IMR-90 (cell line): ENCODE measurements at regions not wholly inside any gene's neighbourhood (a gene's known extent, or its start where the extent isn't known, plus 50 kb on each side); places are given as distances from the start of the nearest gene placed in this dataset.

Experiments
- ATAC-seq: fragments of 200-7000 bp; cut with Tn5 transposase; 2 replicates; pipeline ENCODE4 v1.9.1; 2020; ENCODE audit warnings: low read depth, mild to moderate bottlenecking, moderate library complexity
- BruUV-seq: library from RNA; stranded (reverse); fragments of 400-500 nt; replicated peaks from 2 replicates; lab custom pipeline; 2021; lab: Mats Ljungman, UMichigan
- CTCF ChIA-PET: fragments of 300-600 bp; formaldehyde crosslinking; extraction: SDS; loops from one replicate; lab custom pipeline; 2021; ENCODE audit warnings: antibody characterized with exemption; lab: Yijun Ruan, JAX
- POLR2A ChIA-PET: fragments of 300-600 bp; sonication (Branson Sonifier 250); formaldehyde crosslinking; loops from one replicate; lab custom pipeline; 2022; ENCODE audit warnings: antibody characterized with exemption; ENCODE audit not compliant: unreplicated experiment; lab: Charles Lee
- DNase-seq: peaks from one replicate; pipeline ENCODE4 v3.0.0; 2013
- H2AFZ ChIP-seq: replicated peaks from 2 replicates; pipeline ENCODE3; 2013; ENCODE audit warnings: low read length, mild to moderate bottlenecking; ENCODE audit not compliant: poor library complexity
- H2AK5ac ChIP-seq: 2 replicates; pipeline ENCODE4 v1.6.1; 2013; ENCODE audit warnings: low read depth, low read length, inconsistent platforms
- H2AK9ac ChIP-seq: replicated peaks from 2 replicates; pipeline ENCODE3; 2013; ENCODE audit warnings: mild to moderate bottlenecking, low read depth, low read length, moderate library complexity; ENCODE audit not compliant: poor library complexity
- H2BK120ac ChIP-seq: 2 replicates; pipeline ENCODE4 v1.6.1; 2013; ENCODE audit warnings: low read depth, low read length, inconsistent platforms
- H2BK15ac ChIP-seq: 3 replicates; pipeline ENCODE4 v1.6.1; 2013; ENCODE audit warnings: low read depth, low read length, inconsistent platforms
- H2BK20ac ChIP-seq: 2 replicates; pipeline ENCODE4 v1.6.1; 2013; ENCODE audit warnings: low read depth, mild to moderate bottlenecking, inconsistent platforms, low read length, moderate library complexity
- H2BK5ac ChIP-seq: 2 replicates; pipeline ENCODE4 v1.6.1; 2013; ENCODE audit warnings: mild to moderate bottlenecking, low read depth, low read length, inconsistent platforms; ENCODE audit not compliant: poor library complexity, severe bottlenecking
- H3K14ac ChIP-seq: replicated peaks from 2 replicates; pipeline ENCODE4 v1.6.1; 2013; ENCODE audit warnings: low read depth, low read length, inconsistent platforms
- H3K18ac ChIP-seq: 2 replicates; pipeline ENCODE4 v1.6.1; 2013; ENCODE audit warnings: low read depth, low read length, control low read depth
- H3K23ac ChIP-seq: 2 replicates; pipeline ENCODE4 v1.6.1; 2013; ENCODE audit warnings: low read depth, low read length, inconsistent platforms
- H3K27ac ChIP-seq: 2 replicates; pipeline ENCODE4 v1.5.1; 2013; ENCODE audit warnings: mild to moderate bottlenecking, control low read depth, low read length; ENCODE audit not compliant: insufficient read depth
- H3K27me3 ChIP-seq: 2 replicates; pipeline ENCODE4 v1.6.1; 2013; ENCODE audit warnings: low read length; ENCODE audit not compliant: control insufficient read depth, insufficient read depth
- H3K36me3 ChIP-seq: 2 replicates; pipeline ENCODE4 v1.6.1; 2013; ENCODE audit warnings: low read length, mixed read lengths; ENCODE audit not compliant: control insufficient read depth, insufficient read depth
- H3K4ac ChIP-seq: 2 replicates; pipeline ENCODE4 v1.6.1; 2013; ENCODE audit warnings: low read depth, low read length, inconsistent platforms
- H3K4me1 ChIP-seq: 2 replicates; pipeline ENCODE4 v1.6.1; 2013; ENCODE audit warnings: low read length, mixed read lengths; ENCODE audit not compliant: control insufficient read depth, insufficient read depth
- H3K4me2 ChIP-seq: 2 replicates; pipeline ENCODE4 v1.6.1; 2013; ENCODE audit warnings: low read depth, mild to moderate bottlenecking, control low read depth, low read length, moderate library complexity
- H3K4me3 ChIP-seq: 2 replicates; pipeline ENCODE4 v1.5.1; 2013; ENCODE audit warnings: low read depth, mild to moderate bottlenecking, control low read depth, low read length, moderate library complexity; ENCODE audit not compliant: insufficient read depth
- H3K56ac ChIP-seq: 2 replicates; pipeline ENCODE4 v1.6.1; 2013; ENCODE audit warnings: low read length, inconsistent platforms; ENCODE audit not compliant: insufficient read depth; ENCODE audit errors: extremely low read depth
- H3K79me1 ChIP-seq, 2 experiments: 2 replicates each; pipeline ENCODE4 v1.6.1; 2013; ENCODE audit warnings: low read length in 2 of 2, inconsistent platforms in 1 of 2, low read depth in 1 of 2
- H3K9ac ChIP-seq: 2 replicates; pipeline ENCODE4 v1.6.1; 2013; ENCODE audit warnings: low read depth, low read length, control low read depth
- H3K9me1 ChIP-seq: 2 replicates; pipeline ENCODE4 v1.6.1; 2013; ENCODE audit warnings: low read length, inconsistent platforms; ENCODE audit not compliant: insufficient read depth
- H3K9me3 ChIP-seq: 2 replicates; pipeline ENCODE4 v1.6.1; 2013; ENCODE audit warnings: low read length; ENCODE audit not compliant: control insufficient read depth, insufficient read depth
- H4K20me1 ChIP-seq: 2 replicates; pipeline ENCODE4 v1.6.1; 2013; ENCODE audit warnings: low read length, inconsistent platforms; ENCODE audit not compliant: insufficient read depth
- H4K5ac ChIP-seq: 2 replicates; pipeline ENCODE4 v1.6.1; 2013; ENCODE audit warnings: mild to moderate bottlenecking, low read depth, low read length, control low read depth
- H4K8ac ChIP-seq, 2 experiments: 2 replicates each; pipeline ENCODE4 v1.6.1; 2013; ENCODE audit warnings: low read depth in 2 of 2, low read length in 2 of 2, control low read depth in 1 of 2, inconsistent platforms in 1 of 2
- H4K91ac ChIP-seq: 2 replicates; pipeline ENCODE4 v1.6.1; 2013; ENCODE audit warnings: low read depth, low read length, inconsistent platforms; ENCODE audit not compliant: insufficient read depth
- BHLHE40 ChIP-seq: fragments of 150-350 bp; IDR thresholded peaks from 2 replicates; pipeline ENCODE4 v1.6.1; 2016; ENCODE audit warnings: mild to moderate bottlenecking, low read depth, low read length
- CEBPB ChIP-seq: IDR thresholded peaks from 2 replicates; pipeline ENCODE4 v1.6.1; 2012; ENCODE audit warnings: low read depth, low read length, improper control_type of control experiment
- ELK1 ChIP-seq: fragments of 150-350 bp; IDR thresholded peaks from 2 replicates; pipeline ENCODE4 v1.6.1; 2016; ENCODE audit warnings: low read depth, mild to moderate bottlenecking, low read length, moderate library complexity, borderline replicate concordance
- FOS ChIP-seq: fragments of 150-350 bp; IDR thresholded peaks from 2 replicates; pipeline ENCODE4 v1.6.1; 2016; ENCODE audit warnings: low read depth, low read length
- MAFK ChIP-seq: IDR thresholded peaks from 2 replicates; pipeline ENCODE4 v1.6.1; 2012; ENCODE audit warnings: low read depth, low read length, improper control_type of control experiment
- NFE2L2 ChIP-seq: fragments of 150-350 bp; IDR thresholded peaks from 2 replicates; pipeline ENCODE4 v1.6.1; 2016; ENCODE audit warnings: low read depth, mild to moderate bottlenecking, low read length
- RCOR1 ChIP-seq: IDR thresholded peaks from 2 replicates; pipeline ENCODE4 v1.6.1; 2012; ENCODE audit warnings: mild to moderate bottlenecking, low read length, improper control_type of control experiment; ENCODE audit not compliant: insufficient replicate concordance
- WGBS, 2 experiments: methylation state at CpG; one replicate each; pipeline versions ENCODE4 v1.1.5 to v1.1.7; 2013; ENCODE audit warnings: missing lambda C conversion rate in 2 of 2; ENCODE audit not compliant: insufficient read length in 1 of 2; ENCODE audit errors: extremely low coverage in 2 of 2; 5-methylcytosine and 5-hydroxymethylcytosine counted together
- dilution Hi-C: fragments of 300-500 bp; cut with HindIII; formaldehyde crosslinking; loops from one replicate; pipeline ENCODE4 v1.14.3; 2018; ENCODE audit warnings: low sequenced_read_pairs; ENCODE audit not compliant: unreplicated experiment
- in situ Hi-C: fragments of 300-500 bp; cut with MboI; formaldehyde crosslinking; loops from 3 replicates; pipeline ENCODE4 v1.14.3; 2019; ENCODE audit warnings: low sequenced_read_pairs, inconsistent platforms, mixed read lengths
- intact Hi-C: fragments of 100-400 bp; cut with micrococcal nuclease; formaldehyde crosslinking; loops from 2 replicates; pipeline ENCODE4 v1.10.0; 2022

- intact Hi-C loops, result no loop called here
- no peaks in the 10 kb centered on the region for H3K27me3 ChIP-seq
- POLR2A ChIA-PET, result interaction anchor here (0.6 kb wide), 1 partner anchor 450 kb away, joined by 6 read pairs; no protein-coding TSS in a partner anchor
- no peak overlapping the region for H3K56ac ChIP-seq
- no peak overlapping the region for H2AK9ac ChIP-seq
- no TSS peak for BruUV-seq
- WGBS, 2 experiments, result no CpG with 5 or more reads among the region's 2 CpGs
- H3K9ac ChIP-seq, result no peak overlapping the region
- peaks cover 16% of the 10 kb centered on the region for H3K36me3 ChIP-seq
- H4K8ac ChIP-seq, result no peak overlapping the region
- no peak overlapping the region for H3K4me3 ChIP-seq
- no peak overlapping the region for H2BK20ac ChIP-seq
- no peak overlapping the region for H3K23ac ChIP-seq
- CTCF ChIA-PET, result interaction anchor here (0.5 to 0.7 kb wide), 2 partner anchors 16 to 949 kb away, joined by 4 read pairs; no protein-coding TSS in a partner anchor
- dilution Hi-C loops, result no loop called here
- H4K5ac ChIP-seq, result no peak overlapping the region
- H3K9me1 ChIP-seq, result peaks cover 7% of the 10 kb centered on the region; the same call in 1 of the 2 replicates
- H3K4me1 ChIP-seq, result peaks cover 2% of the 10 kb centered on the region; the same call in 1 of the 2 replicates
- no peaks in the 10 kb centered on the region for H3K9me3 ChIP-seq
- DNase-seq, result no peak
- H3K27ac ChIP-seq, result no peak overlapping the region
- H3K4ac ChIP-seq, result no peak overlapping the region; the same call in 1 of the 2 replicates
- H3K14ac ChIP-seq, result no peak overlapping the region
- H2AFZ ChIP-seq, result no peak overlapping the region
- no peak overlapping the region for H2AK5ac ChIP-seq
- TF ChIP-seq BHLHE40 (no peak), NFE2L2 (no peak), CEBPB (no peak), FOS (no peak), RCOR1 (no peak), ELK1 (no peak), MAFK (no peak)
- H2BK15ac ChIP-seq, result no peak overlapping the region
- in situ Hi-C loops, result no loop called here
- H4K20me1 ChIP-seq, result no peaks in the 10 kb centered on the region
- H4K91ac ChIP-seq, result no peak overlapping the region
- H2BK5ac ChIP-seq, result no peak overlapping the region
- H2BK120ac ChIP-seq, result no peak overlapping the region
- H3K18ac ChIP-seq, result no peak overlapping the region
- no peak for ATAC-seq
- no peak overlapping the region for H3K4me2 ChIP-seq
- no peaks in the 10 kb centered on the region for H3K79me1 ChIP-seq
Measured at GRCh38 chr15:62832231-62832630, 210.3 kb upstream of the TPM1 start.
